ENCODE measurements at regions not wholly inside any gene's neighbourhood (a gene's known extent, or its start where the extent isn't known, plus 50 kb on each side); places are given as distances from the start of the nearest gene placed in this dataset.
"Not testable (repeated sequence)": the region's sequence is repeated elsewhere in the genome, so short reads cannot be mapped to it uniquely, and the experiment has no call there.

DNA sequence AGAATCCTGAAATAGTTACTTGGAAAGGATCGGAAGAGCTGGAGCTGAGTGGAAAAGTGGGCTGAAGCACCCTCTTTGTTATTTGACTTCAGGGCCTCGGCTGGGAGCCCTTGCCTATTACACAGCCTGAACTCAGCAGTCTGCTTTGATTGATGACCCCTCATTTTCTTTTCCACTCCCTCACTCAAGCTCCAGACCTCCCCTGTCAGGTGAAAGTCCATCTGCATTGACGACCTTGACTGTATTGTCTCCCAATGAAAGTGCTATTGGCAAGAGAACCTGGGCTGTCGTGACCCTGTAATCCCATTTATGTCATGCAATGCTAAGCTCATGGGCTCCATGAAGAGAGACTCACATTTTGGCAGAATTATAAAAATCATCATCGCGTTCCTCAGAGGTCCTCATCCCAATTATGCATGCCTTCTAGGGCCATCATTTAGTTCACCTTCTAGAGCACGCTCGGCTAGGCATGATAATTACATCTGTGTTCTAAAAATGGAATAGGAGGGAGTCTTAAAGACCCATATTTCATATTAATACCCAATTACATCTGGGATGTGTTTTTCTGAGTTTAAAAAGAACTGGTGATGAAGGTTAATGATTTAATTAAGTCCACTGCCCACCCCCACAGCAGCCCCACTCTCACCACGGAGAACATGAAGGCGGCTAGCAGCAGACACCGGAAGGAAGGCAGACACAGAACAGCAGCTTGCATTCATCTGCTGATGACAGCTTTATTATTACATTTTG lies 472.5 kb downstream of the PID1 start:
- ChIA-PET CTCF (no interaction called here), POLR2A (no interaction called here)

DNA sequence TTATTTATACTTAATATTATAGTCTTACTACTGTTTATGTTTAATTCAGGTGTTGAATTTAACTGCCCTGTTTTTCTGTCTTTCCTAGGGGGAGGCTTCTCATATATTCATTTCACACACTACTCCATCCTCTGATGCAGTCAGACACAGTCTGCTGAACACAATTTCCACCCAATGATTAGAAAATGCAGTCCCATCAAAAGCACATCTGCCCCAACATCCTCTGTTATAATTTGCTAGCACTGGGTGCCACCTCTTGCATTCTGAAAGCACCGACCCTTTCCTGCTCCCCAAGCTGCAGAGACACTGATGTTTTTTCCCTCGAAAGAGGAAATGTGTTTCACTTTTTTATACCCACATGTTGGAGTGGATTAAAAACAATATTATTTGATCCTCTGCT lies 474.7 kb downstream of the PID1 start:
- ChIA-PET CTCF (no interaction called here), POLR2A (no interaction called here)

DNA sequence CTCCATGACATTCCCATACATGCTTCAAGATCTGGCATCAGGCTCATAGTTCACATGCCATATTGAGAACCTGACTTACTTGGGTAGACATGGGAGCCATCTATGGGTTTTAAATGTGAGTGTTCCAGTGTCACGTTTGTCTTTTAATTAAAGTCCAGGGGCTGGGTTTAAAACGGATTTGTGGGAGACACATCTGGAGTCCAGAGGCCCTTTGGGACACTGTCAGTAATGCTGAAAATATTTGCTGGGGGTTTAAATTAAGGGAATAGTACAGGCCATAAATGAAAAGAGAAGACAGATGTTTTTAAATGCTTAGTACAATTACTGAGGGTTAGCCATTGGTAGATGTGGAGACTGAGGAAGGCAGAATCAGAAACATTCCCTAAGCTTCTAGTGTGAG lies 478.0 kb downstream of the PID1 start:
- POLR2A ChIA-PET, result no interaction called here
- CTCF ChIA-PET, result no interaction called here

DNA sequence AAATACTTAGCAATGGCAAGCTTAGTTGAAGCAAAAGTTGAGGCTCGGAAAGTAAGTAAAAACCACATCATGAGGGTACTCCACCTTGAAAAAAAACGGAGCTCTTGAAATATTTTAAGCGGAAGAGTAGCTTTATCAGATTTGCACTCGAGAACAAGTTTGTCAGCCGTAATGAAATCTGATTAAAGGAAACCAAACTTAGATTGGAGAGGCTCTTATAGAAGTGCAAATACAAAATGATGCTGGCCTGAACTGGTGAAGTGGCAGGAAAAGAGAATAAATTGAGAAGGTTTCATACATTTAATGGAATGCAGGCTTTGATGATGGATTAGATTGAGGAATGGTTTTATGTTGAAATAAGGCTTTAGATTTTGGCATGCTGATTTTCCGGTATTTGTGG lies 484.2 kb downstream of the PID1 start:
- POLR2A ChIA-PET, result no interaction called here
- CTCF ChIA-PET, result no interaction called here

DNA sequence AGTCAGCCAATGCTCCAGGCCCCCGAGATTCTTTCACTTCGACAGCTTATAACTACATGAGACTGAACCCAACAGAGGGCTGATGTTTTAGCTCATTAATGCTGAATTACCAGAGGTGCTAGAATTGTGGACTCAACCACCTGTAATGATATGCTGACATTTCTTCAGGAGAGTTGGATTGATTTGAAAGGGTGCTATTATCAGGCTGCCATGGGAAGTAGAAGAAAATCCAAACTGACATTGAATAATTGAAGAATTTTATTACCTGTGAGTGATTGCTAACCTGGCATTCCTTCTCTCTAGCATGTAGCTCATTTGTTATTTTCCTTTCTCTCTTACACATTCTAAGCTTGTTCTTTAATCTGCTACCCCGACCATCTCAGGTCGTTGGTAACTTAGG lies 488.8 kb downstream of the PID1 start:
- ChIA-PET POLR2A (no interaction called here), CTCF (no interaction called here)

DNA sequence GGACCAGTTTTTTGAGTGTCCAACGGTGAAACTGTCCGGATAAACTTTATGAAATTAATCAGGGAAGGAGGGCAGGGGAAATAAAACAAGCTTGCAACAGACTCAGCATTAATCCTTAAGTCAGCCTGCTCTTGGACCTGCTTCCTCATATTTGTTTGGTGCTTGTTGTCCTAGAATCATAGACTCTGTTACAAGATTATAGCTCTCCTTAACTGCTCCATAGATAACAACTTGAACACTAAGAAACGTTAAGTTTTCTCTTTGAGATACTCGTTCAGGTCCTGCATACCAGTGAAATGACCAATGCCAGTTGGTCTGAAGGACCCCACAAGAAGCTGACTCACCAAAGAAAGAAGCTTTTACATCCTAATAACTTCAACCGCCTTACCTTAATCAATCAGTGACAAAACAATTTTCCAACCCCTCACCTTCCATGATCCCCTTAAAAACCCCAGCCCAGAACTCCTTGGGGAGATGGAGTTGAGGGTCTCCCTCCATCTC lies 493.2 kb downstream of the PID1 start:
- CTCF ChIA-PET, result no interaction called here
- POLR2A ChIA-PET, result interaction anchor here (0.6 kb wide), 1 partner anchor 20 kb away, joined by 6 read pairs; no protein-coding TSS in a partner anchor

DNA sequence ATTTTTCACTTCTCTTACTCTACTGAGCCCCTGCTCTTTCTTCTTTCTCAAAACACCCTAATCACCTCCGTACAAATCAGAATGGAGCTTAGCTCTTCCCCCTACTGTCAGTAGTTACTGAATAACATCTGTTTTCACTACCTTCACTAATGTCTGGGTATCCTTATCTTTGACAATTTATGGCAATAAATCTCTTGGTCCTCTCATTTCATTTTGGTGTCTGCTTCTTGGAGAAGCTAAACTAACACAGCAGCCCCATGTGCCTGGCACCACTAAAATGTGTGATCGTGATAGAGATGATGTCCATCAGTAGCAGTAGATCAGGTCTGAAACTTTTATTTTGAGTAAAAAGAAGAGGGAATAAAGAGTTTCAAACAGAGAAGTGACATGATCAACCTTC lies 496.5 kb downstream of the PID1 start:
- POLR2A ChIA-PET, result no interaction called here

DNA sequence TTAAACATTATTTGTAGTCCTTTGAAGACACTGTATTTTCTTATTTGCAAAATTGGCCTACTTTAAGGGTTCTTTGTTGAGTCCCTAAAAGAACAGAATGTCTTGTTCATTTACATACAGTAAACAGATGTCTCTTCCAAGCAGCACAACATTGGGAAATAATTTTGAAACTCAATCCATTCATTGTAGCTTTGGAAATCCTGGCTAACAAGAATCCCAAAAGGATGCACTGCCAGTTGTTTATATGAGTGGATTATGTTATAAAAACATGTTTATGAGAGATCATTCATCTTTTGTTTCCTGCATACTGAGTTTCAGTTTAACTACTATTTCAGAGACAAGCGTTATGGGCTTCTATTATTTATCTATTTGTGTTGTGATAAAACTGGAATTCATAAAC lies 499.3 kb downstream of the PID1 start:
- CTCF ChIA-PET, result no interaction called here

More for the DNA sequence above, 496.5 kb downstream of the PID1 start:
- CTCF ChIA-PET, result no interaction called here

DNA sequence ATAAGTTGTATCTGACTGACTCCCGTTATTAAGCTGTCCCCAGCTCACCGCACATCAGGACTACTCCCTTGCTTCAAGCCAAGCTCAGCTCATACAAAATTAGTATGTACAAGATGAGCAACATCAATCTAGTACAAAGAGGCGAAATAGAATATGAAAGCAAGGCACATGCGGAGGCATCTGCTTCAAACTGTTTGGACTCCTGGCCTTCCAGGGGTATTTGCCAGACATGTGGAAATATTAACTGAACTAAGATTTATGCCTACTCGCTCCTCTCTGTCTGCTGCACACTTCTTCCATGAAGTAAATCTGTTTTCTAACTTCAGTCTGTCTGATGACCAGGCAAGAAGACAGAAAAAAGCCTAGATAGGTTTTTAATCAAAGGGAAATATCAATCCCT lies 499.8 kb downstream of the PID1 start:
- CTCF ChIA-PET, result no interaction called here
- POLR2A ChIA-PET, result no interaction called here

More for the DNA sequence above, 499.3 kb downstream of the PID1 start:
- POLR2A ChIA-PET, result no interaction called here

DNA sequence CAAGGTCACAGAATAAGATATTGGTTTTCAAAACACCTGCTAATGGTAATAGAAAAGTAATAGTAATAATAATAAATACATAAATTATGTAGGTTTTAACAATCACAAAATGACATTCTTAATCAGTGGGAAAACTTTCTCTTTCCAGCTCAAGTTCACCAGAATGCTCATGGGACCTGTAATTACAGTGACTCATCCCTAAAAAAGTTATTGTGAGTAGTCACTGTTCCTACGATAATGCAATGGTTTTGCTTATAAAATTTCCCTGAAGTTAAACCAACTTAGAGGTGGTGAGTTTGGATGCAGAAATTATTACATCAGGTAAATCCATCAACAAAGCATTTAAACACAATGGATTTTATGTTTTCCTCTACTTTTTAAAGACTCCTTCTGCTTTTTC lies 502.3 kb downstream of the PID1 start:
- CTCF ChIA-PET, result no interaction called here
- POLR2A ChIA-PET, result no interaction called here

DNA sequence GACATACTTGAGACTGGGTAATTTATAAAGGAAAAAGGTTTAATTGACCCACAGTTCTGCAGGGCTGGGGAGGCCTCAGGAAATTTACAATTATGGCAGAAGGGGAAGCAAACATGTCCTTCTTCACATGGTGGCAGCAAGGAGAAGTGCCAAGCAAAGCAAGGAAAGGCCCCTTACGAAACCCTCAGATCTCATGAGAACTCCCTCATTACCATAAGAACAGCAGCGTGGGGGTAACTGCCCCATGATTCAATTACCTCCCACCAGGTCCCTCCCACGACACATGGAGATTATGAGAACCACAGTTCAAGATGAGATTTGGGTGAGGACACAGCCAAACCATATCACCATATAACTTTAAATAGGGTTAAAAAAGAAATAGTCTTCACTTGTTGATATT lies 502.9 kb downstream of the PID1 start:
- POLR2A ChIA-PET, CTCF ChIA-PET: not testable (repeated sequence)

DNA sequence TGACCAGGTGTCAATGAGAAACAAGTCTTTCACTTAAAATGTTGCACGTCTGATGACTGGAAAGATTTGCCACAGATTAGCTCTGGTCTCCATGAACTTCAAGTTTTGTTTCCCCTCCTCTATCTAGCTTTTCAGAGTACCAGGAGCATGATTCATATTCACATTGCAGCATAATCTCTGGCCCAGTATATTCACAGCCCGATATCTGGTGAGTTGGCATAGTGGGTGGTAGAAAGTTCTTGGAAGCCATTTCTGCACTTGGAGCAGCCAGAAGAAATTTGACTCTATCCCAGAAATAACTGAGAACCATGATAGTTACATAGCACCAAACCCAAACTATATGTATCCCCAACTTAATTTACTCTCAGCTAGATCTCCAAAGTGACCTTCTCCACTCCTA lies 503.9 kb downstream of the PID1 start:
- CTCF ChIA-PET, result no interaction called here
- POLR2A ChIA-PET, result no interaction called here

DNA sequence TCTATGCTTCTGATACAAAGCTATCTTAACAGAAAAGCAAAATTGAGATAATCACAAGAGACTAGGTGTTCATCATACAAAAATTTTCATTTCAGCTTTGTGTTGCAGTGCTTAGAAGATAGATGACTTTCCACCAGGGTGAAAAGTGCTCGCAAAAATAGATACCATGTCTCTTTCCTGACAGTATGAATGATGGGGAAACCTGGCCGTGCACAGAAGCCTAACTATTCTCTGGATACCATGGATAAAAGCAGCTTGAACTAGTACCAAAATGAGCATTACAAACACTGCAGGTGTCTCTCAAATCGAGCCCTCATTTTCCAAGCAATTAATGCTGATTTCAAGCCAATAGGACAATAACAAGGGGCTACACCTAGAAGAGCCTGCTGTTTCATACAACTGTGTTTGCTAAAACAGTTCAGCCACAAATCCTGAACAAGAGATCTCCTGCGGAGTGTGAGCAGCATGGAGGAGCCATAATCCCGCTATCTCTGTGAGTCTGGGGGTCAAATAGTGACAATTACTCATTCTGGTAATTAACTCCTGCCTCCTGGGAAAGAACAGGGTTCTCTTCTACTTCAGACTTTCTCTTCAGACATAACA lies 507.6 kb downstream of the PID1 start:
- CTCF ChIA-PET, result no interaction called here
- POLR2A ChIA-PET, result no interaction called here

DNA sequence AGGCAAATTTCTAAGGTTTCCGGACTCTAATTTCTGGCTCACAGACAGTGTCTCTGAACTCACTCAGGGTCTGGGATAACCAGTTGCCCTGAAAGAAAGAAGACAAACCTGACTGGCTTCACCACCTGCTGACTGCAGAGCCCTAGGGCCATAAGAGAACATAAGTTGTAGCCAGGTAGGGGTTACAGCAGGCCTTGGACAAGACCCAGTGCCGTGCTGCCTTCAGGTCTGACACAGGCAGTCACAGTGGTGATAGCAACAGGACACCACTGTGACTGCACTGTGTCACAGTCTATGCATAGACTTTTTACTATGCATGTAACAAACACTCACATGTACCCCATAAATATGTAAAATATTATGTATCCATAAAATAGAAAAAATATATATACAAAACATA lies 508.5 kb downstream of the PID1 start:
- CTCF ChIA-PET, result no interaction called here
- POLR2A ChIA-PET, result no interaction called here

DNA sequence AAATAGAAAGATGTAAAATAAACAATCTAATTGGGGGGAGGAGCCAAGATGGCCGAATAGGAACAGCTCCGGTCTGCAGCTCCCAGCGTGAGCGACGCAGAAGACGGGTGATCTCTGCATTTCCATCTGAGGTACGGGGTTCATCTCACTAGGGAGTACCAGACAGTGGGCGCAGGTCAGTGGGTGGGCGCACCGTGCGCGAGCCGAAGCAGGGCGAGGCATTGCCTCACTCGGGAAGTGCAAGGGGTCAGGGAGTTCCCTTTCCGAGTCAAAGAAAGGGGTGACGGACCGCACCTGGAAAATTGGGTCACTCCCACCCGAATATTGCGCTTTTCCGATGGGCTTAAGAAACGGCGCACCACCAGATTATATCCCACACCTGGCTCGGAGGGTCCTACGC lies 515.4 kb downstream of the PID1 start:
- CTCF ChIA-PET, POLR2A ChIA-PET: not testable (repeated sequence)

DNA sequence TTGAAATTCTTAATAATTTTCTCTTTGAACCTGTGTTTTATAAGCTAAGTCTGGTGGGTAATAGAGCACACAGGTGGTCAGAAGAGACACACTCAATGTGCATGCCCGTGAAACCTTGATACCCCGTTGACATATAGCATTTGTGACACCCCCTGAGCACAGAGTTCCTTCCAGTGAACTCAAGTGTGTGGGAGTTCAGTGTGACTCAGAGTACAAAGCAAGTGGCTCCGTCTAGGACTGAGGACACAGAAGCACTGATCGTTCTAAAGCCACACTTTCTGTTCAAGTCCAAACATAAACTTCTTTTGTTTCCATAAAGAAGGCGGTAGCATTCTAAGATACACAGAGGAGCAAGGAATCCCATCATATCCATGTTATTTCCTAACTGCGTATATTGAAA lies 523.6 kb downstream of the PID1 start:
- ChIA-PET CTCF (no interaction called here), POLR2A (no interaction called here)

DNA sequence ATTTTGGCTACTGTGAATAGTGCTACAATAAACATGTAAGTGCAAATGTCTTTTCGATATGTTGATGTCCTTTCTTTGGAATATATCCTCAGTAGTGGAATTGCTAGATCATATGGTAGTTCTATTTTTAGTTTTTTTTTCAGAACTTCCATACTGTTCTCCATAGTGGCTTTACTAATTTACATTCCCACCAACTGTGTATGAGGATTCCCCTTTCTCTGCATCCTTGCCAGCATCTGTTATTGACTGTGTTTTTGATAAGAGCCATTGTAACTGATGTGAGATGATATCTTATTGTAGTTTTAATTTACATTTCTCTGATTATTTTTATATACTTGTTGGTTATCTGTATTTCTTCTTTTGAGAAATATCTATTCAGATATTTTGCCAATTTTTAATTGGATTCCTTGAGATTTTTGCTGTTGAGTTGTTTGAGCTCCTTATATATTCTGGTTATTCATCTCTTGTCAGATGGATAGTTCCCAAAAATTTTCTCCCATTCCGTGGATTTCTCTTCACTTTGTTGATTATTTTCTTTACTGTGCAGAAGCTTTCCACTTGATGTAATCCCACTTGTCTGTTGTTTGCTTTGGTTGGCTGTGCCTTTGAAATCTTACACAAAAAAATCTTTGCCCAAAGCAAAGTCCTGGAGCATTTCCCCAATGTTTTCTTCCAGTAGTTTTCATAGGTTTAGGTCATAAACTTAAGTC lies 532.3 kb downstream of the PID1 start:
- ChIA-PET CTCF (no interaction called here), POLR2A (no interaction called here)

DNA sequence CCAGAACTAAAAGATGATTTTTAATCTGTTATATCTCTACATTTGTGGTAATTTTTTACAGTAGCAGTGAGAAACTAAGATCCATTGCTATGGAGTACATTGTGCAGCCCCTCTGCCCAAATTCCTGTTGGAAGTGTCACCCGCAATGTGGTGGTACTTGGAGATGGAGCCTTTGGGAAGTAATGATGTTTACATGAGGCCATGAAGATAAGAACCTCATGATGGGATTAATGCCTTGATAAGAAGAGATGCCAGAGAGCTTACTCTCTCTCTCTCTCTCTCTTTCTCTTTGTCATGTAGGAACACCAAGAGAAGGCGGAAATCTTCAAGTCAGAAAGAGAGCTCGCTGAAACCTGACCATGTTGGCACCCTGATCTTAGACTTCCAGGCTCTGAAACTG lies 535.4 kb downstream of the PID1 start:
- ChIA-PET POLR2A (no interaction called here), CTCF (no interaction called here)

DNA sequence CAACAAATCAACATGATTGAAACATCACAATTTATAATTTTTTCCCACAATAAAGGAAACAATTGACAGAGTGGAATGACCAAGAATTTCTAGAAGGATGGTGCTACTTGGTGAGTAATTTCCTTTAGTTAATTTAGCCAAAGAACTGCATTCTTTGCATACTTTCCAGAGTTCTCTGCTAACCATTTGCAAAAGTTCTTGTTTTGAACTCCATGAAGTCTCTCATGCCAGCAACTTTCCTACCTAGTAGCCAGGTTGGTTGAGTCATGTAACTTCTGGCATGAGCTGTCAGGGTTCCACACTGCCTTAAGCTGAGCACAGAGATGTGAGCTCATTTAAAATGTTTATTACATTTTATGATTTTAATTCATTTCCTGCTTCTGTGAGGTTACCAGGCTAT lies 539.6 kb downstream of the PID1 start:
- ChIA-PET CTCF (no interaction called here), POLR2A (no interaction called here)

DNA sequence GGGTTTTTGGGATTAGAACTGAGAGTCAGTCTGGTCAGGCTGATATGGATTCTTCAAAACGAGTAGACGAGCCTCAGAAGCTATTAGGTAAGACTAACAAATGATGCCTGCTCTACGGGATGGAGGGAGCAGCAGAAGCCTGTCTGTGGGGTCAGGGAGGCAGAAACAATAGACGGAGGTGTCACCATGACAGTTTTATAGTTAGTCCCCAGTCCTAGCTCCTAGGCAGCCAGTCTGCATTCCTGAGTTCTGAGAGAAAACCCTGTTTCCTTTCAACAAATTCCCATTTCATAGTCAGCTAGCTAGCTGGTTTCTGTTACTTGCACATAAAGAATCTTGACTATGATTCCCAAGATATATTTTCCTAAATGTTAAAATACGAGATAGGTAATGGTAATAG lies 542.1 kb downstream of the PID1 start:
- CTCF ChIA-PET, result no interaction called here
- POLR2A ChIA-PET, result no interaction called here

DNA sequence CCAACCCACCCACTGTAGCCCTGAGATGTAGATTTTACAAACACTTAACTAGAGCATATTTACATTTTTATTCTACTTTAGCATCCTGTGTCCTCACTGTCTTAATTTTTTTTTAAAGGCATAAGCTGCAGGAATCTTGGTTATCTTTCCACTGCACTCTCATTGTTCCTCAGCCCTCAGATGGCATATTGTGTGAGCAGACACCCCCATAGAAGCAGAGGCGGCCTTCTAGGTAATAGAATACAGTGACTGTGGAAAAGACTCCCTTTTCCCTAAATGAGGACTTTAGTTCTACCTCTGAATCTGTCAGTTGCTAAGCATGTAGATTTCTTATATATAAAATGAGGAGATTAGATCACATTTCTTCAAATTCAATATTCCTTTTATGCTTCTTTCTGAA lies 543.5 kb upstream of the SPHKAP start:
- CTCF ChIA-PET, result no interaction called here
- POLR2A ChIA-PET, result no interaction called here

DNA sequence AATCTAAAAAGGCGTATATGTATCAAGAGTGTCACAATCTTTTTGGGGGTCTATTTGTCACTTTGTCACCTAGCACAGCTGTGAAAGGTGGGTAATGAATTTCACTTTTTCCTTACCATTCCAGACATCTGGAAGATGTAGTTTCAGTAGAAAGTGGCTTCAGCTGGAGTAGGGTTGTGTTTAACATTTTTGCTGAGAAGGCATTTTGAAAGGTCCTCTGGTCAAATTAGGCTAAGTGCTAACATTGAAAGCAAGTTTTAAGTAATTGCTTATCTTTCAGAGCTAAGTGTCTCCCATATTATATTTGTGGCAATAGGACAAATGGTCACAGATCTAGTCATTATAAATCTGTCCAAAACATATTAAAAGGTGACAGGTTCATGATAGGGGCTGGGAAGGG lies 542.1 kb upstream of the SPHKAP start:
- ChIA-PET POLR2A (no interaction called here), CTCF (no interaction called here)
